ENCODE measurements at regions not wholly inside any gene's neighbourhood (a gene's known extent, or its start where the extent isn't known, plus 50 kb on each side); places are given as distances from the start of the nearest gene placed in this dataset.

DNA sequence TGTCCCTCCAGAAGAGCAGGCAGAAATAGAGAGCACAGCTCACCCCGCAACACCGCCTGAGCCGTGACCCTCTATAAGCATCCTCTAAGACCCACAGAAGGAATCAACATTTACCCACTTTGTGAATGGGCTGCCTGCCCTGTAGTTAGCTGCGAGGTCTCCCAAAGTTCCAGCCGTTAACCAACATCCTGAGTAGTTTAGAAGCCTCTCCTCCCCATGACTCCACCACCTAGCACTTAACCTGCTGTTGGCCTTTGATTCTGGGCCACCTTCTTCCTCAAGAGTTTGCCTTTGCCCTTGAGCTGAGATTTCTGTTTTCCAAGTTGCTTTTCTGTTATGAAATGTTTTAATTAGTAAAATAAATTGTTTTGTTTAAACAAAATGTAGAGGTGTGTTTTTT, 75.8 kb downstream of the NUDT10 start:
- no peak for ATAC-seq

DNA sequence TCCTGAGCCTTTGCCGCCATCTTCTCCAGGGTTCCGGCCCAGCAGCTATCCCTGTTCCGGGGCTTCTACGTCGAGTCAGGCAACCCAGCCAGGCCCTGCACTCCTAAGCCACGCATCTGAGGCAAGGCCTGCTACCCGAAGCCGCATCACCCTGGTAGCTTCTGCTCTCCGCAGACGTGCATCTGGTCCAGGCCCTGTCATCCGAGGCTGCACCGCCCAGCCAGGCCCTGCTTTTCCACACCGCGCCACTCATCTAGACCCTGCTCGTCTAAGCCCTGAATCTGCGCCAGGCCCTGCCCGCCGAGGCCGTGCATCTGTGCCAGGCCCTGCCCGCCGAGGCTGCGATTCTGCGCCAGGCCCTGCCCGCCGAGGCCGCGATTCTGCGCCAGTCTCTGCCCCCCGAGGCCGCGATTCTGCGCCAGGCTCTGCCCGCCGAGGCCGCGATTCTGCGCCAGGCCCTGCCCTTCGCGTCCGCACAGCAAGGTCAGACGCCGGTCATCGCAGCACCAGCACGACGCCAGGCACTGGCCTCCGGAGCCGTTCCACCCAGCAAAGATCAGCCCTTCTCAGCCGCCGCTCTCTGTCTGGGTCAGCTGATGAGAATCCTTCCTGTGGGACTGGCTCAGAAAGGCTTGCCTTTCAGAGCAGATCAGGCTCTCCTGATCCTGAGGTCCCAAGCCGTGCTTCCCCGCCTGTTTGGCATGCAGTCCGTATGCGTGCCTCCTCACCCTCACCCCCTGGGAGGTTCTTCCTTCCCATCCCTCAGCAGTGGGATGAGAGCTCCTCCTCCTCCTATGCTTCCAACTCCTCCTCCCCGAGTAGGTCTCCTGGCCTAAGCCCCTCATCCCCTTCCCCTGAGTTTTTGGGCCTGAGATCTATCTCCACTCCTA, 75.1 kb downstream of the NUDT10 start:
- ATAC-seq, result no peak
- TF ChIP-seq, protein P1, sequence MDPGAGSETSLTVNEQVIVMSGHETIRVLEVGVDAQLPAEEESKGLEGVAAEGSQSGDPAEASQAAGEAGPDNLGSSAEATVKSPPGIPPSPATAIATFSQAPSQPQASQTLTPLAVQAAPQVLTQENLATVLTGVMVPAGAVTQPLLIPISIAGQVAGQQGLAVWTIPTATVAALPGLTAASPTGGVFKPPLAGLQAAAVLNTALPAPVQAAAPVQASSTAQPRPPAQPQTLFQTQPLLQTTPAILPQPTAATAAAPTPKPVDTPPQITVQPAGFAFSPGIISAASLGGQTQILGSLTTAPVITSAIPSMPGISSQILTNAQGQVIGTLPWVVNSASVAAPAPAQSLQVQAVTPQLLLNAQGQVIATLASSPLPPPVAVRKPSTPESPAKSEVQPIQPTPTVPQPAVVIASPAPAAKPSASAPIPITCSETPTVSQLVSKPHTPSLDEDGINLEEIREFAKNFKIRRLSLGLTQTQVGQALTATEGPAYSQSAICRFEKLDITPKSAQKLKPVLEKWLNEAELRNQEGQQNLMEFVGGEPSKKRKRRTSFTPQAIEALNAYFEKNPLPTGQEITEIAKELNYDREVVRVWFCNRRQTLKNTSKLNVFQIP (CRISPR knock-in tag; IDR thresholded peaks at IDR 0.05; ENCODE audit: borderline replicate concordance, low read depth), result no peak
- TF ChIP-seq GLIS3 (CRISPR knock-in tag; IDR thresholded peaks at IDR 0.05), result no peak
- TF ChIP-seq ESRRG (CRISPR knock-in tag; IDR thresholded peaks at IDR 0.05), result no peak
- no peak for TF ChIP-seq BACH2 (CRISPR knock-in tag; IDR thresholded peaks at IDR 0.05; ENCODE audit: borderline replicate concordance)
- TF ChIP-seq RARB (CRISPR knock-in tag; IDR thresholded peaks at IDR 0.05), result no peak
- TF ChIP-seq PPARA (CRISPR knock-in tag; IDR thresholded peaks at IDR 0.05; ENCODE audit: borderline replicate concordance), result no peak
- TF ChIP-seq ZNF70 (CRISPR knock-in tag; IDR thresholded peaks at IDR 0.05), result no peak
- TF ChIP-seq TOX (CRISPR knock-in tag; IDR thresholded peaks at IDR 0.05; ENCODE audit: borderline replicate concordance), result no peak
- TF ChIP-seq SNAI2 (CRISPR knock-in tag; IDR thresholded peaks at IDR 0.05), result no peak
- no peak for TF ChIP-seq ZFP30 (CRISPR knock-in tag; IDR thresholded peaks at IDR 0.05)
- TF ChIP-seq, protein P2, sequence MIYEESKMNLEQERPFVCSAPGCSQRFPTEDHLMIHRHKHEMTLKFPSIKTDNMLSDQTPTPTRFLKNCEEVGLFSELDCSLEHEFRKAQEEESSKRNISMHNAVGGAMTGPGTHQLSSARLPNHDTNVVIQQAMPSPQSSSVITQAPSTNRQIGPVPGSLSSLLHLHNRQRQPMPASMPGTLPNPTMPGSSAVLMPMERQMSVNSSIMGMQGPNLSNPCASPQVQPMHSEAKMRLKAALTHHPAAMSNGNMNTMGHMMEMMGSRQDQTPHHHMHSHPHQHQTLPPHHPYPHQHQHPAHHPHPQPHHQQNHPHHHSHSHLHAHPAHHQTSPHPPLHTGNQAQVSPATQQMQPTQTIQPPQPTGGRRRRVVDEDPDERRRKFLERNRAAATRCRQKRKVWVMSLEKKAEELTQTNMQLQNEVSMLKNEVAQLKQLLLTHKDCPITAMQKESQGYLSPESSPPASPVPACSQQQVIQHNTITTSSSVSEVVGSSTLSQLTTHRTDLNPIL (CRISPR knock-in tag; IDR thresholded peaks at IDR 0.05; ENCODE audit: low read depth), result no peak
- TF ChIP-seq ZNF565 (CRISPR knock-in tag; conservative IDR thresholded peaks at IDR 0.05; ENCODE audit: low read depth), result no peak
- no peak for TF ChIP-seq ZC3H10 (CRISPR knock-in tag; IDR thresholded peaks at IDR 0.05)
- TF ChIP-seq, protein P3, sequence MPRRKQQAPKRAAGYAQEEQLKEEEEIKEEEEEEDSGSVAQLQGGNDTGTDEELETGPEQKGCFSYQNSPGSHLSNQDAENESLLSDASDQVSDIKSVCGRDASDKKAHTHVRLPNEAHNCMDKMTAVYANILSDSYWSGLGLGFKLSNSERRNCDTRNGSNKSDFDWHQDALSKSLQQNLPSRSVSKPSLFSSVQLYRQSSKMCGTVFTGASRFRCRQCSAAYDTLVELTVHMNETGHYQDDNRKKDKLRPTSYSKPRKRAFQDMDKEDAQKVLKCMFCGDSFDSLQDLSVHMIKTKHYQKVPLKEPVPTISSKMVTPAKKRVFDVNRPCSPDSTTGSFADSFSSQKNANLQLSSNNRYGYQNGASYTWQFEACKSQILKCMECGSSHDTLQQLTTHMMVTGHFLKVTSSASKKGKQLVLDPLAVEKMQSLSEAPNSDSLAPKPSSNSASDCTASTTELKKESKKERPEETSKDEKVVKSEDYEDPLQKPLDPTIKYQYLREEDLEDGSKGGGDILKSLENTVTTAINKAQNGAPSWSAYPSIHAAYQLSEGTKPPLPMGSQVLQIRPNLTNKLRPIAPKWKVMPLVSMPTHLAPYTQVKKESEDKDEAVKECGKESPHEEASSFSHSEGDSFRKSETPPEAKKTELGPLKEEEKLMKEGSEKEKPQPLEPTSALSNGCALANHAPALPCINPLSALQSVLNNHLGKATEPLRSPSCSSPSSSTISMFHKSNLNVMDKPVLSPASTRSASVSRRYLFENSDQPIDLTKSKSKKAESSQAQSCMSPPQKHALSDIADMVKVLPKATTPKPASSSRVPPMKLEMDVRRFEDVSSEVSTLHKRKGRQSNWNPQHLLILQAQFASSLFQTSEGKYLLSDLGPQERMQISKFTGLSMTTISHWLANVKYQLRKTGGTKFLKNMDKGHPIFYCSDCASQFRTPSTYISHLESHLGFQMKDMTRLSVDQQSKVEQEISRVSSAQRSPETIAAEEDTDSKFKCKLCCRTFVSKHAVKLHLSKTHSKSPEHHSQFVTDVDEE (CRISPR knock-in tag; IDR thresholded peaks at IDR 0.05), result no peak
- TF ChIP-seq, protein P4, sequence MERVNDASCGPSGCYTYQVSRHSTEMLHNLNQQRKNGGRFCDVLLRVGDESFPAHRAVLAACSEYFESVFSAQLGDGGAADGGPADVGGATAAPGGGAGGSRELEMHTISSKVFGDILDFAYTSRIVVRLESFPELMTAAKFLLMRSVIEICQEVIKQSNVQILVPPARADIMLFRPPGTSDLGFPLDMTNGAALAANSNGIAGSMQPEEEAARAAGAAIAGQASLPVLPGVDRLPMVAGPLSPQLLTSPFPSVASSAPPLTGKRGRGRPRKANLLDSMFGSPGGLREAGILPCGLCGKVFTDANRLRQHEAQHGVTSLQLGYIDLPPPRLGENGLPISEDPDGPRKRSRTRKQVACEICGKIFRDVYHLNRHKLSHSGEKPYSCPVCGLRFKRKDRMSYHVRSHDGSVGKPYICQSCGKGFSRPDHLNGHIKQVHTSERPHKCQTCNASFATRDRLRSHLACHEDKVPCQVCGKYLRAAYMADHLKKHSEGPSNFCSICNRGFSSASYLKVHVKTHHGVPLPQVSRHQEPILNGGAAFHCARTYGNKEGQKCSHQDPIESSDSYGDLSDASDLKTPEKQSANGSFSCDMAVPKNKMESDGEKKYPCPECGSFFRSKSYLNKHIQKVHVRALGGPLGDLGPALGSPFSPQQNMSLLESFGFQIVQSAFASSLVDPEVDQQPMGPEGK (CRISPR knock-in tag; IDR thresholded peaks at IDR 0.05; ENCODE audit: borderline replicate concordance), result no peak
- TF ChIP-seq ISL1 (CRISPR knock-in tag; IDR thresholded peaks at IDR 0.05), result no peak
- no peak for TF ChIP-seq OSR1 (CRISPR knock-in tag; IDR thresholded peaks at IDR 0.05)
- no peak for TF ChIP-seq ZNF8 (CRISPR knock-in tag; IDR thresholded peaks at IDR 0.05)
- TF ChIP-seq CSDC2 (CRISPR knock-in tag; IDR thresholded peaks at IDR 0.05), result no peak
- TF ChIP-seq TCF4 (CRISPR knock-in tag; IDR thresholded peaks at IDR 0.05; ENCODE audit: borderline replicate concordance), result no peak

More for the DNA sequence above, 75.8 kb downstream of the NUDT10 start:
- TF ChIP-seq ZNF565 (CRISPR knock-in tag; conservative IDR thresholded peaks at IDR 0.05; ENCODE audit: low read depth) (no peak), RARB (CRISPR knock-in tag; IDR thresholded peaks at IDR 0.05) (no peak), PPARA (CRISPR knock-in tag; IDR thresholded peaks at IDR 0.05; ENCODE audit: borderline replicate concordance) (no peak), ARNTL (CRISPR knock-in tag; IDR thresholded peaks at IDR 0.05; ENCODE audit: borderline replicate concordance, low read depth) (no peak), SNAI2 (CRISPR knock-in tag; IDR thresholded peaks at IDR 0.05) (no peak)

DNA sequence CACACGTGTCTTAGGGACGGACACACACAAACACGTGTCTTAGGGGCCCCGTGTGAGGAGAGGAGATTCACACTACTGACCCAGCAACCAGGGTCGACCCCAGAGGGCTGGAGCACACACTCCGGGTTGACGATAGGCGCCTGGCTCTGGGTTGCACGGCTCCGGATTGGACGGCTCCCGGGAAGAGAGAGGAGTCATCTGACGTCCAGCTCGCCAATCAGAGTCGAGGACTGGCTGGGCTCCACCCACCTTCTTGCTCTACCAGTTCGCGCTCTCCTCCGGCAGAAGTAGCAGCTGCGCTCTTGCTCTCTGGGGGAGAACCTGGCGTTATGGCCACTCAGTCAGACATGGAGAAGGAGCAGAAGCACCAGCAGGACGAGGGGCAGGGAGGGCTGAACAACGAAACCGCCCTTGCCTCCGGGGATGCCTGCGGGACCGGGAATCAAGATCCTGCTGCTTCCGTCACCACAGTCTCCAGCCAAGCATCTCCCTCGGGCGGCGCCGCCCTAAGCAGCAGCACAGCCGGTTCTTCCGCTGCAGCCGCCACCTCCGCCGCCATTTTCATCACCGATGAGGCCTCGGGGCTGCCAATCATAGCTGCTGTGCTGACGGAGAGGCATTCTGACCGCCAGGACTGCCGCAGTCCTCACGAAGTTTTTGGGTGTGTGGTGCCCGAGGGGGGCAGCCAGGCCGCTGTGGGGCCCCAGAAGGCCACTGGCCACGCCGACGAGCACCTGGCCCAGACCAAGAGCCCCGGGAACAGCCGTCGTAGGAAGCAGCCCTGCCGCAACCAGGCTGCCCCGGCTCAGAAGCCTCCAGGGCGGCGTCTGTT, 74.3 kb downstream of the NUDT10 start:
- TF ChIP-seq OSR1 (CRISPR knock-in tag; IDR thresholded peaks at IDR 0.05), result no peak
- TF ChIP-seq, protein P4 (CRISPR knock-in tag; IDR thresholded peaks at IDR 0.05; ENCODE audit: borderline replicate concordance), result no peak
- TF ChIP-seq, protein P1 (CRISPR knock-in tag; IDR thresholded peaks at IDR 0.05; ENCODE audit: borderline replicate concordance, low read depth), result no peak
- TF ChIP-seq ISL1 (CRISPR knock-in tag; IDR thresholded peaks at IDR 0.05), result no peak
- ATAC-seq, result no peak
